ENCODE measurements at regions not wholly inside any gene's neighbourhood (a gene's known extent, or its start where the extent isn't known, plus 50 kb on each side); places are given as distances from the start of the nearest gene placed in this dataset.

GRCh38 chr2:150156876-150157275 lies 330.6 kb downstream of the RND3 start:
- Histone ChIP-seq H3K27ac (ENCODE audit: low read depth in 1 of 2, low read length in 2 of 2) (no peak overlapping the region), H3K36me3 (ENCODE audit: insufficient read depth, low read length) (no peaks in the 10 kb centered on the region), H3K4me1 (ENCODE audit: insufficient read depth, low read length) (no peaks in the 10 kb centered on the region), H3K4me3 (ENCODE audit: low read length) (no peak overlapping the region), H3K27me3 (ENCODE audit: control insufficient read depth in 1 of 2, insufficient read depth in 2 of 2, low read length in 2 of 2) (no peaks in the 10 kb centered on the region), H3K9me3 (ENCODE audit: control insufficient read depth in 1 of 2, insufficient read depth in 1 of 2, low read length in 2 of 2) (no peaks in the 10 kb centered on the region)
- DNase-seq (no peak), ATAC-seq (ENCODE audit: poor library complexity) (no peak)
- H3K36me3 Mint-ChIP-seq (ENCODE audit: low read depth): no peaks in the 10 kb centered on the region
- no peak overlapping the region for H3K4me3 Mint-ChIP-seq
- no peaks in the 10 kb centered on the region for H3K27me3 Mint-ChIP-seq
- no peaks in the 10 kb centered on the region for H3K9me3 Mint-ChIP-seq
- TF ChIP-seq CTCF (IDR thresholded peaks at IDR 0.05): no peak
- POLR2A ChIA-PET: no interaction called here
- no peaks in the 10 kb centered on the region for H3K4me1 Mint-ChIP-seq (ENCODE audit: low read depth)
- CTCF ChIA-PET: no interaction called here
- H3K27ac Mint-ChIP-seq: no peak overlapping the region
- intact Hi-C loops (cut with DNase I, micrococcal nuclease): no loop called here

- no peaks in the 10 kb centered on the region for H3K36me3 ChIP-seq (ENCODE audit: insufficient read depth, low read length)
- H3K27ac Mint-ChIP-seq: no peak overlapping the region
- DNase-seq: no peak
- H3K27me3 Mint-ChIP-seq: no peaks in the 10 kb centered on the region
- H3K9me3 ChIP-seq (ENCODE audit: control insufficient read depth in 1 of 2, insufficient read depth in 1 of 2, low read length in 2 of 2): no peaks in the 10 kb centered on the region
- H3K4me3 ChIP-seq (ENCODE audit: low read length): no peak overlapping the region
- H3K27me3 ChIP-seq (ENCODE audit: control insufficient read depth in 1 of 2, insufficient read depth in 2 of 2, low read length in 2 of 2): no peaks in the 10 kb centered on the region
- ATAC-seq (ENCODE audit: poor library complexity): no peak
- no peaks in the 10 kb centered on the region for H3K9me3 Mint-ChIP-seq
- POLR2A ChIA-PET: no interaction called here
- no peak overlapping the region for H3K27ac ChIP-seq (ENCODE audit: low read depth in 1 of 2, low read length in 2 of 2)
- CTCF ChIA-PET: no interaction called here
- no peak for TF ChIP-seq CTCF (IDR thresholded peaks at IDR 0.05)
- intact Hi-C loops (cut with DNase I, micrococcal nuclease): no loop called here
- no peaks in the 10 kb centered on the region for H3K36me3 Mint-ChIP-seq (ENCODE audit: low read depth)
- no peak overlapping the region for H3K4me3 Mint-ChIP-seq
- H3K4me1 Mint-ChIP-seq (ENCODE audit: low read depth): no peaks in the 10 kb centered on the region
- H3K4me1 ChIP-seq (ENCODE audit: insufficient read depth, low read length): no peaks in the 10 kb centered on the region
Measured at GRCh38 chr2:150156415-150156814, 331.1 kb downstream of the RND3 start.

GRCh38 chr2:150154308-150154797 lies 333.1 kb downstream of the RND3 start:
- no peak for TF ChIP-seq CTCF (IDR thresholded peaks at IDR 0.05)
- no peaks in the 10 kb centered on the region for H3K27me3 ChIP-seq (ENCODE audit: control insufficient read depth in 1 of 2, insufficient read depth in 2 of 2, low read length in 2 of 2)
- no peaks in the 10 kb centered on the region for H3K36me3 Mint-ChIP-seq (ENCODE audit: low read depth)
- H3K27me3 Mint-ChIP-seq: no peaks in the 10 kb centered on the region
- no peak for DNase-seq
- no peaks in the 10 kb centered on the region for H3K4me1 ChIP-seq (ENCODE audit: insufficient read depth, low read length)
- H3K27ac Mint-ChIP-seq: no peak overlapping the region
- H3K4me3 ChIP-seq (ENCODE audit: low read length): no peak overlapping the region
- no peaks in the 10 kb centered on the region for H3K9me3 Mint-ChIP-seq
- no peak overlapping the region for H3K4me3 Mint-ChIP-seq
- CTCF ChIA-PET: no interaction called here
- no peaks in the 10 kb centered on the region for H3K36me3 ChIP-seq (ENCODE audit: insufficient read depth, low read length)
- intact Hi-C loops (cut with DNase I, micrococcal nuclease): no loop called here
- no peak overlapping the region for H3K27ac ChIP-seq (ENCODE audit: low read depth in 1 of 2, low read length in 2 of 2)
- H3K4me1 Mint-ChIP-seq (ENCODE audit: low read depth): no peaks in the 10 kb centered on the region
- H3K9me3 ChIP-seq (ENCODE audit: control insufficient read depth in 1 of 2, insufficient read depth in 1 of 2, low read length in 2 of 2): no peaks in the 10 kb centered on the region
- POLR2A ChIA-PET: no interaction called here
- no peak for ATAC-seq (ENCODE audit: poor library complexity)

Data from CD4-positive, alpha-beta T cell (primary cell).